ENCODE measurements at regions not wholly inside any gene's neighbourhood (a gene's known extent, or its start where the extent isn't known, plus 50 kb on each side); places are given as distances from the start of the nearest gene placed in this dataset.

- no peaks in the 10 kb centered on the region for H3K9me3 ChIP-seq (ENCODE audit: control insufficient read depth, low read length)
- H2AFZ ChIP-seq: no peak overlapping the region
- H3K27ac ChIP-seq: no peak overlapping the region
- TF ChIP-seq, protein P1, sequence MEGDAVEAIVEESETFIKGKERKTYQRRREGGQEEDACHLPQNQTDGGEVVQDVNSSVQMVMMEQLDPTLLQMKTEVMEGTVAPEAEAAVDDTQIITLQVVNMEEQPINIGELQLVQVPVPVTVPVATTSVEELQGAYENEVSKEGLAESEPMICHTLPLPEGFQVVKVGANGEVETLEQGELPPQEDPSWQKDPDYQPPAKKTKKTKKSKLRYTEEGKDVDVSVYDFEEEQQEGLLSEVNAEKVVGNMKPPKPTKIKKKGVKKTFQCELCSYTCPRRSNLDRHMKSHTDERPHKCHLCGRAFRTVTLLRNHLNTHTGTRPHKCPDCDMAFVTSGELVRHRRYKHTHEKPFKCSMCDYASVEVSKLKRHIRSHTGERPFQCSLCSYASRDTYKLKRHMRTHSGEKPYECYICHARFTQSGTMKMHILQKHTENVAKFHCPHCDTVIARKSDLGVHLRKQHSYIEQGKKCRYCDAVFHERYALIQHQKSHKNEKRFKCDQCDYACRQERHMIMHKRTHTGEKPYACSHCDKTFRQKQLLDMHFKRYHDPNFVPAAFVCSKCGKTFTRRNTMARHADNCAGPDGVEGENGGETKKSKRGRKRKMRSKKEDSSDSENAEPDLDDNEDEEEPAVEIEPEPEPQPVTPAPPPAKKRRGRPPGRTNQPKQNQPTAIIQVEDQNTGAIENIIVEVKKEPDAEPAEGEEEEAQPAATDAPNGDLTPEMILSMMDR (IDR thresholded peaks at IDR 0.05): no peak
- H3K36me3 ChIP-seq (ENCODE audit: control insufficient read depth, insufficient read depth, low read length): no peaks in the 10 kb centered on the region
- no peaks in the 10 kb centered on the region for H3K79me2 ChIP-seq
- no peaks in the 10 kb centered on the region for H3K4me1 ChIP-seq
- H3K9ac ChIP-seq: no peak overlapping the region
- no peak overlapping the region for H3K4me2 ChIP-seq (ENCODE audit: low read length)
- no peaks in the 10 kb centered on the region for H3K27me3 ChIP-seq (ENCODE audit: control insufficient read depth, insufficient read depth, low read length)
- H3K4me3 ChIP-seq (ENCODE audit: low read depth, low read length): no peak overlapping the region
Measured at GRCh38 chrX:66882101-66882500, 243.2 kb upstream of the EDA2R start.

- Histone ChIP-seq H3K4me2 (ENCODE audit: low read length) (no peak overlapping the region), H3K9ac (no peak overlapping the region), H3K36me3 (ENCODE audit: control insufficient read depth, insufficient read depth, low read length) (no peaks in the 10 kb centered on the region), H3K79me2 (no peaks in the 10 kb centered on the region), H3K9me3 (ENCODE audit: control insufficient read depth, low read length) (no peaks in the 10 kb centered on the region), H3K27me3 (ENCODE audit: control insufficient read depth, insufficient read depth, low read length) (no peaks in the 10 kb centered on the region), H3K4me1 (no peaks in the 10 kb centered on the region), H2AFZ (no peak overlapping the region), H3K27ac (no peak overlapping the region), H3K4me3 (ENCODE audit: low read depth, low read length) (no peak overlapping the region)
- TF ChIP-seq, protein P1 (IDR thresholded peaks at IDR 0.05): no peak
Measured at GRCh38 chrX:66876776-66877175, 237.9 kb upstream of the EDA2R start.

DNA sequence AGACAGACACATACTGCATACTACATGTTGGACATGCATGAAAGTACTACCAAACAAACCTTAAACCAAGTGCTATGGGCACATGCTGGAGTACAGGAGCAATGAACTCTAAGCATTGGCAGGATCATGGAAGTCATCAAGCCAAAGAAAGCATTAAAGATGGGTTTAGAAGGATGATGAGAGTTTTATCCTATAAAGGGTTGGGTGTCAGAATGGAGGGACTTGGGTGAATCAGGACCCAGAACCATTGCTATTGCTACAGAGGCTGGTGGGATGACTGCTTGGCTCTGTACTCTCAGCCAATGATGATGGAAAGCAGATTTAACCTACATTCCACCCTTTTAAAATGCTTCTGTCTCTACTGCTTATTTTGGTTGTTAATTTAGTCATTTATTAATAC is 233.9 kb upstream of the EDA2R start:
- Histone ChIP-seq H3K36me3 (ENCODE audit: control insufficient read depth, insufficient read depth, low read length) (no peaks in the 10 kb centered on the region), H3K4me1 (no peaks in the 10 kb centered on the region), H3K27ac (no peak overlapping the region), H3K27me3 (ENCODE audit: control insufficient read depth, insufficient read depth, low read length) (no peaks in the 10 kb centered on the region), H3K79me2 (no peaks in the 10 kb centered on the region), H2AFZ (no peak overlapping the region), H3K9ac (no peak overlapping the region), H3K4me3 (ENCODE audit: low read depth, low read length) (no peak overlapping the region), H3K4me2 (ENCODE audit: low read length) (no peak overlapping the region), H3K9me3 (ENCODE audit: control insufficient read depth, low read length) (no peaks in the 10 kb centered on the region)
- TF ChIP-seq, protein P1 (IDR thresholded peaks at IDR 0.05): no peak

GRCh38 chrX:66863721-66864120 is 224.8 kb upstream of the EDA2R start:
- H3K9ac ChIP-seq: no peak overlapping the region
- H3K27ac ChIP-seq: no peak overlapping the region
- TF ChIP-seq, protein P1 (IDR thresholded peaks at IDR 0.05): no peak
- H3K79me2 ChIP-seq: no peaks in the 10 kb centered on the region
- H3K4me3 ChIP-seq (ENCODE audit: low read depth, low read length): no peak overlapping the region
- H2AFZ ChIP-seq: no peak overlapping the region
- no peaks in the 10 kb centered on the region for H3K9me3 ChIP-seq (ENCODE audit: control insufficient read depth, low read length)
- no peaks in the 10 kb centered on the region for H3K4me1 ChIP-seq
- no peaks in the 10 kb centered on the region for H3K36me3 ChIP-seq (ENCODE audit: control insufficient read depth, insufficient read depth, low read length)
- no peaks in the 10 kb centered on the region for H3K27me3 ChIP-seq (ENCODE audit: control insufficient read depth, insufficient read depth, low read length)
- H3K4me2 ChIP-seq (ENCODE audit: low read length): no peak overlapping the region

DNA sequence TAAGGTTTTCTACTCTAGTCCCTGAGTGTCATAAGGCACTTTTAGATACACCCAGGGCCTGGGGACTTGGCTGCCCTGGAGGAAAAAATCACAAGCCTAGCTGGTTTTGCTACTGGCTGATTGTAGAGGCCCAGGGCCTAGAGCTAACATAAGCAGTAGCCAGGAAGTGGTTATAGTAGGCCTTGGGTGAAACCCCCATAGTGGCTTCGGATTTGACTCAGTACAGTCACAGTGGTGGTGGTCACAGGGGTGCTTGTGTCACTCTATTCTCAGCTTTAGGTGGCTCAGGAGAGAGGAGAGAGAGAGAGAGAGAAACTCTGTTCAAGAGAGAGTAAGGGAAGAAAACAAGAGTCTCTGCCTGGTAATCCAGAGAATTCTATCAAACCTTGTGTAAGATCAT is 194.5 kb upstream of the EDA2R start:
- H3K36me3 ChIP-seq (ENCODE audit: control insufficient read depth, insufficient read depth, low read length): no peaks in the 10 kb centered on the region
- no peaks in the 10 kb centered on the region for H3K79me2 ChIP-seq
- H3K4me1 ChIP-seq: no peaks in the 10 kb centered on the region
- H3K4me2 ChIP-seq (ENCODE audit: low read length): no peak overlapping the region
- H3K9ac ChIP-seq: no peak overlapping the region
- no peaks in the 10 kb centered on the region for H3K9me3 ChIP-seq (ENCODE audit: control insufficient read depth, low read length)
- no peak overlapping the region for H3K27ac ChIP-seq
- H2AFZ ChIP-seq: no peak overlapping the region
- TF ChIP-seq, protein P1 (IDR thresholded peaks at IDR 0.05): no peak
- H3K4me3 ChIP-seq (ENCODE audit: low read depth, low read length): no peak overlapping the region
- H3K27me3 ChIP-seq (ENCODE audit: control insufficient read depth, insufficient read depth, low read length): no peaks in the 10 kb centered on the region
